ENCODE measurements at regions not wholly inside any gene's neighbourhood (a gene's known extent, or its start where the extent isn't known, plus 50 kb on each side); places are given as distances from the start of the nearest gene placed in this dataset.

- Histone ChIP-seq H3K79me1 (ENCODE audit: insufficient read depth, low read depth, low read length, poor library complexity, severe bottlenecking) (no peaks in the 10 kb centered on the region), H3K14ac (ENCODE audit: insufficient read depth, low read length) (no peak overlapping the region), H3K18ac (ENCODE audit: insufficient read length, low read depth, low read length) (no peak overlapping the region), H4K5ac (ENCODE audit: insufficient read length, low read depth, low read length) (no peak overlapping the region), H3K56ac (ENCODE audit: insufficient read length, low read depth, low read length) (no peak overlapping the region), H3K23me2 (ENCODE audit: insufficient read length, low read depth, low read length, poor library complexity, severe bottlenecking) (no peaks in the 10 kb centered on the region), H2BK5ac (ENCODE audit: insufficient read length, low read length) (no peak overlapping the region), H4K8ac (replicated peaks; ENCODE audit: insufficient read length, low read depth, low read length) (no peak overlapping the region), H3K27me3 (ENCODE audit: insufficient read depth, low read length) (no peaks in the 10 kb centered on the region), H2AFZ (ENCODE audit: low read length) (no peak overlapping the region), H3K23ac (ENCODE audit: insufficient read length, low read depth, low read length) (no peak overlapping the region), H3K4me2 (ENCODE audit: insufficient read depth, insufficient read length, low read length) (no peak overlapping the region), H3K4ac (ENCODE audit: low read depth, low read length) (no peak overlapping the region), H3K27ac (ENCODE audit: insufficient read length, low read depth, low read length) (no peak overlapping the region), H3K4me1 (ENCODE audit: insufficient read depth, low read length) (no peaks in the 10 kb centered on the region; the same call in 1 of the 2 replicates), H2BK20ac (ENCODE audit: low read depth, low read length, poor library complexity, severe bottlenecking) (no peak overlapping the region), H2BK120ac (ENCODE audit: low read depth, low read length, poor library complexity, severe bottlenecking) (no peak overlapping the region), H2BK12ac (ENCODE audit: insufficient read length, low read depth, low read length) (no peak overlapping the region), H3K9me3 (ENCODE audit: control insufficient read depth, low read depth, low read length) (no peaks in the 10 kb centered on the region), H3K79me2 (ENCODE audit: insufficient read depth, low read length) (no peaks in the 10 kb centered on the region), H3T11ph (ENCODE audit: low read length) (no peak overlapping the region), H2BK15ac (ENCODE audit: low read depth, low read length) (no peak overlapping the region), H2AK5ac (ENCODE audit: insufficient read length, low read length) (no peak overlapping the region), H4K20me1 (ENCODE audit: control insufficient read depth, insufficient read depth, insufficient read length) (no peaks in the 10 kb centered on the region), H3K9ac (ENCODE audit: extremely low read depth, insufficient read length, low read length) (no peak overlapping the region), H4K91ac (ENCODE audit: insufficient read length, low read depth, low read length) (no peak overlapping the region)
- peaks cover 6% of the 10 kb centered on the region in 2 experiments; a peak in 3 of 4 replicates for H3K4me1 Mint-ChIP-seq
- H3K9me3 Mint-ChIP-seq: no peaks in the 10 kb centered on the region; a peak in 1 of 5 replicates
- no CpG with 5 or more reads among the region's 1 CpG for WGBS (ENCODE audit: extremely low coverage, insufficient read length, low lambda C conversion rate)
- no peak for TF ChIP-seq CTCF (conservative IDR thresholded peaks at IDR 0.05)
- H3K36me3 Mint-ChIP-seq (ENCODE audit: insufficient read depth in 1 of 3, low read depth in 3 of 3): no peaks in the 10 kb centered on the region
- no peaks in the 10 kb centered on the region for H3K27me3 Mint-ChIP-seq (ENCODE audit: low read depth)
- no peak for DNase-seq
- no peak overlapping the region for H3K4me3 Mint-ChIP-seq
- no peak overlapping the region for H3K27ac Mint-ChIP-seq
These were observed 296.5 kb downstream of the DEPDC1B start for GRCh38 chr5:60403343-60404006.

All from H9 (cell line).